ENCODE measurements at regions not wholly inside any gene's neighbourhood (a gene's known extent, or its start where the extent isn't known, plus 50 kb on each side); places are given as distances from the start of the nearest gene placed in this dataset.

- no peak overlapping the region for H2AFZ ChIP-seq (ENCODE audit: control insufficient read depth, low read depth, low read length)
- intact Hi-C loops (cut with micrococcal nuclease; ENCODE audit: unreplicated experiment) (no loop called here), in situ Hi-C loops (cut with MboI) (no loop called here)
- no peak overlapping the region for H3K9ac ChIP-seq (ENCODE audit: control insufficient read depth, insufficient read depth, low read length)
- TF ChIP-seq ZBTB40 (IDR thresholded peaks at IDR 0.05; ENCODE audit: borderline replicate concordance) (no peak), NFYA (IDR thresholded peaks at IDR 0.05; ENCODE audit: borderline replicate concordance, low read depth, low read length) (no peak), BCLAF1 (IDR thresholded peaks at IDR 0.05) (no peak), KDM1A (IDR thresholded peaks at IDR 0.05; ENCODE audit: borderline replicate concordance) (no peak), ATF2 (IDR thresholded peaks at IDR 0.05; ENCODE audit: low read length) (no peak), KAT2A (conservative IDR thresholded peaks at IDR 0.05; ENCODE audit: control insufficient read depth, low read depth, low read length) (no peak), TCF12 (IDR thresholded peaks at IDR 0.05; ENCODE audit: low read depth, low read length) (no peak), JUNB (IDR thresholded peaks at IDR 0.05) (no peak)
- H4K20me1 ChIP-seq (ENCODE audit: control insufficient read depth, insufficient read depth) = no peaks in the 10 kb centered on the region
- FAIRE-seq (no peak), DNase-seq (ENCODE audit: low read depth, low spot score) (no peak), ATAC-seq (no peak)
- RAD21 ChIA-PET (ENCODE audit: unreplicated experiment) = no interaction called here
- H3K79me2 ChIP-seq (ENCODE audit: control insufficient read depth, insufficient read depth, low read length) = no peaks in the 10 kb centered on the region
- no TSS peak for BruUV-seq (replicated peaks)
- H3K4me3 ChIP-seq = no peak overlapping the region
- H3K9me3 ChIP-seq (replicated peaks; ENCODE audit: control insufficient read depth, insufficient read depth, low read length) = no peaks in the 10 kb centered on the region
- SMC1A ChIA-PET (ENCODE audit: uncharacterized antibody, unreplicated experiment) = no interaction called here
- CTCF ChIA-PET = no interaction called here
- WGBS (ENCODE audit: insufficient coverage, insufficient replicate concordance, low lambda C conversion rate, missing lambda C conversion rate) = 10% methylated on average over 4 of the region's 4 CpGs
- no peak overlapping the region for H3K27ac ChIP-seq (ENCODE audit: control insufficient read depth, insufficient read depth)
- no peaks in the 10 kb centered on the region for H3K36me3 ChIP-seq (ENCODE audit: control insufficient read depth in 2 of 2, insufficient read depth in 2 of 2, low read length in 1 of 2)
- POLR2A ChIA-PET = no interaction called here
- no peak overlapping the region for H3K4me2 ChIP-seq (ENCODE audit: control insufficient read depth, insufficient read depth)
- no peaks in the 10 kb centered on the region for H3K27me3 ChIP-seq (replicated peaks in 1 of 2; ENCODE audit: control insufficient read depth in 2 of 2, insufficient read depth in 2 of 2, low read length in 1 of 2)
- H3K4me1 ChIP-seq (ENCODE audit: control insufficient read depth, insufficient read depth, low read length) = no peaks in the 10 kb centered on the region
These were observed 154.9 kb downstream of the PJA1 start for GRCh38 chrX:69010339-69010738.

All from GM12878 (cell line).